ENCODE measurements at regions not wholly inside any gene's neighbourhood (a gene's known extent, or its start where the extent isn't known, plus 50 kb on each side); places are given as distances from the start of the nearest gene placed in this dataset.

- no peaks in the 10 kb centered on the region for H3K27me3 Mint-ChIP-seq (ENCODE audit: insufficient read depth, unreplicated experiment)
- intact Hi-C loops (cut with micrococcal nuclease; ENCODE audit: unreplicated experiment), result no loop called here
- BruUV-seq (replicated peaks), result no TSS peak
Measured at GRCh38 chr9:73655363-73655762, 503.7 kb downstream of the ANXA1 start.

GRCh38 chr9:73655831-73656230 is 504.2 kb downstream of the ANXA1 start:
- H3K27ac Mint-ChIP-seq (ENCODE audit: unreplicated experiment), result no peak overlapping the region
- Histone ChIP-seq H3K36me3 (ENCODE audit: control insufficient read depth, insufficient read depth, low read length) (no peaks in the 10 kb centered on the region), H3K4me1 (no peaks in the 10 kb centered on the region), H3K9me3 (no peaks in the 10 kb centered on the region), H3K4me3 (ENCODE audit: low read depth, low read length) (no peak overlapping the region), H3K27me3 (replicated peaks; ENCODE audit: control insufficient read depth, insufficient read depth, low read length) (no peaks in the 10 kb centered on the region)
- CTCF ChIA-PET, result no interaction called here
- POLR2A ChIA-PET, result no interaction called here
- no peak for TF ChIP-seq CTCF (IDR thresholded peaks at IDR 0.05; ENCODE audit: insufficient read depth in 1 of 2, low read depth in 1 of 2, low read length in 1 of 2, severe bottlenecking in 1 of 2, unreplicated experiment in 1 of 2)
- H3K4me3 Mint-ChIP-seq (ENCODE audit: unreplicated experiment), result no peak overlapping the region
- DNase-seq, result no peak
- no peaks in the 10 kb centered on the region for H3K4me1 Mint-ChIP-seq (ENCODE audit: low read depth, unreplicated experiment)
- BruUV-seq (replicated peaks), result no TSS peak
- H3K9me3 Mint-ChIP-seq (ENCODE audit: unreplicated experiment), result no peaks in the 10 kb centered on the region
- no peaks in the 10 kb centered on the region for H3K36me3 Mint-ChIP-seq (ENCODE audit: insufficient read depth, unreplicated experiment)
- no peaks in the 10 kb centered on the region for H3K27me3 Mint-ChIP-seq (ENCODE audit: insufficient read depth, unreplicated experiment)
- intact Hi-C loops (cut with micrococcal nuclease; ENCODE audit: unreplicated experiment), result no loop called here

More at GRCh38 chr9:73655363-73655762, 503.7 kb downstream of the ANXA1 start:
- Mint-ChIP-seq H3K4me3 (ENCODE audit: unreplicated experiment) (no peak overlapping the region), H3K27ac (ENCODE audit: unreplicated experiment) (no peak overlapping the region), H3K4me1 (ENCODE audit: low read depth, unreplicated experiment) (no peaks in the 10 kb centered on the region), H3K9me3 (ENCODE audit: unreplicated experiment) (no peaks in the 10 kb centered on the region), H3K36me3 (ENCODE audit: insufficient read depth, unreplicated experiment) (no peaks in the 10 kb centered on the region)
- no peak for DNase-seq
- Histone ChIP-seq H3K27me3 (replicated peaks; ENCODE audit: control insufficient read depth, insufficient read depth, low read length) (no peaks in the 10 kb centered on the region), H3K4me3 (ENCODE audit: low read depth, low read length) (no peak overlapping the region), H3K36me3 (ENCODE audit: control insufficient read depth, insufficient read depth, low read length) (no peaks in the 10 kb centered on the region), H3K4me1 (no peaks in the 10 kb centered on the region), H3K9me3 (no peaks in the 10 kb centered on the region)
- CTCF ChIA-PET, result no interaction called here
- POLR2A ChIA-PET, result no interaction called here
- no peak for TF ChIP-seq CTCF (IDR thresholded peaks at IDR 0.05; ENCODE audit: insufficient read depth in 1 of 2, low read depth in 1 of 2, low read length in 1 of 2, severe bottlenecking in 1 of 2, unreplicated experiment in 1 of 2)

- Mint-ChIP-seq H3K27ac (ENCODE audit: unreplicated experiment) (no peak overlapping the region), H3K36me3 (ENCODE audit: insufficient read depth, unreplicated experiment) (no peaks in the 10 kb centered on the region), H3K4me1 (ENCODE audit: low read depth, unreplicated experiment) (no peaks in the 10 kb centered on the region), H3K27me3 (ENCODE audit: insufficient read depth, unreplicated experiment) (no peaks in the 10 kb centered on the region), H3K9me3 (ENCODE audit: unreplicated experiment) (no peaks in the 10 kb centered on the region), H3K4me3 (ENCODE audit: unreplicated experiment) (no peak overlapping the region)
- Histone ChIP-seq H3K4me1 (no peaks in the 10 kb centered on the region), H3K27me3 (replicated peaks; ENCODE audit: control insufficient read depth, insufficient read depth, low read length) (no peaks in the 10 kb centered on the region), H3K36me3 (ENCODE audit: control insufficient read depth, insufficient read depth, low read length) (no peaks in the 10 kb centered on the region), H3K9me3 (no peaks in the 10 kb centered on the region), H3K4me3 (ENCODE audit: low read depth, low read length) (no peak overlapping the region)
- intact Hi-C loops (cut with micrococcal nuclease; ENCODE audit: unreplicated experiment), result loop anchor here (5.0 kb wide), 1 partner anchor 463 kb away; no protein-coding TSS in a partner anchor
- ChIA-PET CTCF (no interaction called here), POLR2A (no interaction called here)
- TF ChIP-seq CTCF (IDR thresholded peaks at IDR 0.05; ENCODE audit: insufficient read depth in 1 of 2, low read depth in 1 of 2, low read length in 1 of 2, severe bottlenecking in 1 of 2, unreplicated experiment in 1 of 2), result no peak
- no TSS peak for BruUV-seq (replicated peaks)
- DNase-seq, result no peak
Measured at GRCh38 chr9:73665253-73665652, 513.6 kb downstream of the ANXA1 start.

Data from Caco-2 (cell line).